ENCODE measurements at regions not wholly inside any gene's neighbourhood (a gene's known extent, or its start where the extent isn't known, plus 50 kb on each side); places are given as distances from the start of the nearest gene placed in this dataset.

- no peak overlapping the region for H2AFZ ChIP-seq (ENCODE audit: low read length)
- no peaks in the 10 kb centered on the region for H3F3A ChIP-seq (ENCODE audit: insufficient read depth, low read length)
- H3K79me2 ChIP-seq (ENCODE audit: insufficient read depth, low read length) = no peaks in the 10 kb centered on the region
- H3K27me3 ChIP-seq (ENCODE audit: insufficient read depth, low read length) = no peaks in the 10 kb centered on the region
- H3K27ac ChIP-seq (ENCODE audit: low read depth, low read length, poor library complexity, severe bottlenecking) = no peak overlapping the region
- no peaks in the 10 kb centered on the region for H3K4me1 ChIP-seq (ENCODE audit: insufficient read depth, low read length, severe bottlenecking)
- H3K9me3 ChIP-seq (ENCODE audit: low read length) = no peaks in the 10 kb centered on the region
- no peak overlapping the region for H3K4me2 ChIP-seq (ENCODE audit: low read length)
- no peaks in the 10 kb centered on the region for H4K20me1 ChIP-seq (ENCODE audit: insufficient read depth, low read length)
- TF ChIP-seq CTCF (IDR thresholded peaks at IDR 0.05; ENCODE audit: low read length) (no peak), EZH2 (IDR thresholded peaks at IDR 0.05; ENCODE audit: borderline replicate concordance, low read length) (no peak)
- H3K36me3 ChIP-seq (ENCODE audit: insufficient read depth, low read length) = no peaks in the 10 kb centered on the region
- no peak overlapping the region for H3K4me3 ChIP-seq (ENCODE audit: low read depth, low read length, poor library complexity, severe bottlenecking)
- no peak overlapping the region for H3K9ac ChIP-seq (ENCODE audit: low read length)
- H3K9me2 ChIP-seq (ENCODE audit: low read depth, low read length) = no peaks in the 10 kb centered on the region
Observed at GRCh38 chr4:125096662-125097061, 218.1 kb upstream of the FAT4 start.

- no peaks in the 10 kb centered on the region for H3K79me2 ChIP-seq (ENCODE audit: insufficient read depth, low read length)
- no peaks in the 10 kb centered on the region for H3F3A ChIP-seq (ENCODE audit: insufficient read depth, low read length)
- H3K4me2 ChIP-seq (ENCODE audit: low read length) = no peak overlapping the region
- H3K9me3 ChIP-seq (ENCODE audit: low read length) = no peaks in the 10 kb centered on the region
- no peaks in the 10 kb centered on the region for H3K9me2 ChIP-seq (ENCODE audit: low read depth, low read length)
- H2AFZ ChIP-seq (ENCODE audit: low read length) = no peak overlapping the region
- TF ChIP-seq EZH2 (IDR thresholded peaks at IDR 0.05; ENCODE audit: borderline replicate concordance, low read length) = no peak
- TF ChIP-seq CTCF (IDR thresholded peaks at IDR 0.05; ENCODE audit: low read length) = no peak
- H3K27ac ChIP-seq (ENCODE audit: low read depth, low read length, poor library complexity, severe bottlenecking) = no peak overlapping the region
- H3K4me1 ChIP-seq (ENCODE audit: insufficient read depth, low read length, severe bottlenecking) = no peaks in the 10 kb centered on the region
- no peaks in the 10 kb centered on the region for H3K27me3 ChIP-seq (ENCODE audit: insufficient read depth, low read length)
- no peaks in the 10 kb centered on the region for H4K20me1 ChIP-seq (ENCODE audit: insufficient read depth, low read length)
- no peak overlapping the region for H3K9ac ChIP-seq (ENCODE audit: low read length)
- no peak overlapping the region for H3K4me3 ChIP-seq (ENCODE audit: low read depth, low read length, poor library complexity, severe bottlenecking)
- no peaks in the 10 kb centered on the region for H3K36me3 ChIP-seq (ENCODE audit: insufficient read depth, low read length)
Observed at GRCh38 chr4:125091541-125091940, 223.2 kb upstream of the FAT4 start.

- no peaks in the 10 kb centered on the region for H3K36me3 ChIP-seq (ENCODE audit: insufficient read depth, low read length)
- no peaks in the 10 kb centered on the region for H3K79me2 ChIP-seq (ENCODE audit: insufficient read depth, low read length)
- H3K27me3 ChIP-seq (ENCODE audit: insufficient read depth, low read length) = no peaks in the 10 kb centered on the region
- no peaks in the 10 kb centered on the region for H3K9me2 ChIP-seq (ENCODE audit: low read depth, low read length)
- no peak overlapping the region for H3K4me3 ChIP-seq (ENCODE audit: low read depth, low read length, poor library complexity, severe bottlenecking)
- H3F3A ChIP-seq (ENCODE audit: insufficient read depth, low read length) = no peaks in the 10 kb centered on the region
- no peaks in the 10 kb centered on the region for H4K20me1 ChIP-seq (ENCODE audit: insufficient read depth, low read length)
- H3K27ac ChIP-seq (ENCODE audit: low read depth, low read length, poor library complexity, severe bottlenecking) = no peak overlapping the region
- H3K4me2 ChIP-seq (ENCODE audit: low read length) = no peak overlapping the region
- H3K4me1 ChIP-seq (ENCODE audit: insufficient read depth, low read length, severe bottlenecking) = no peaks in the 10 kb centered on the region
- no peak overlapping the region for H3K9ac ChIP-seq (ENCODE audit: low read length)
- no peak overlapping the region for H2AFZ ChIP-seq (ENCODE audit: low read length)
- H3K9me3 ChIP-seq (ENCODE audit: low read length) = no peaks in the 10 kb centered on the region
- TF ChIP-seq EZH2 (IDR thresholded peaks at IDR 0.05; ENCODE audit: borderline replicate concordance, low read length) (no peak), CTCF (IDR thresholded peaks at IDR 0.05; ENCODE audit: low read length) (no peak)
Observed at GRCh38 chr4:125091101-125091500, 223.7 kb upstream of the FAT4 start.

All from OCI-LY1 (cell line).